Kidney (tissue), 13 donors: ENCODE measurements at regions not wholly inside any gene's neighbourhood (a gene's known extent, or its start where the extent isn't known, plus 50 kb on each side); places are given as distances from the start of the nearest gene placed in this dataset.

ENCODE experiments used
- DNase-seq, 5 donors: peaks; one replicate each; pipeline ENCODE4 v3.0.0-alpha.2; 2013 to 2020
- FAIRE-seq: peaks from 2 replicates; lab custom pipeline; 2012; peaks lifted over from hg19 to GRCh38; lab: Jason Lieb, UNC
- H3K27ac ChIP-seq, 2 donors: one replicate each; pipeline ENCODE4 v1.7.0; 2013; ENCODE audit warnings: low read depth in 2 of 2, low read length in 2 of 2, inconsistent platforms in 1 of 2
- H3K27me3 ChIP-seq: one replicate; pipeline ENCODE4 v1.7.1; 2013; ENCODE audit warnings: low read length, inconsistent platforms; ENCODE audit not compliant: control insufficient read depth, insufficient read depth
- H3K36me3 ChIP-seq, 3 donors: one replicate each; pipeline versions ENCODE4 v1.7.0 to v1.7.1; 2013; ENCODE audit warnings: low read length in 3 of 3, control low read depth in 1 of 3, inconsistent platforms in 1 of 3; ENCODE audit not compliant: insufficient read depth in 3 of 3, control insufficient read depth in 2 of 3
- H3K4me1 ChIP-seq, 3 donors: one replicate each; pipeline versions ENCODE4 v1.7.0 to v1.7.1; 2013; ENCODE audit warnings: low read length in 3 of 3, inconsistent platforms in 1 of 3, low read depth in 1 of 3; ENCODE audit not compliant: control insufficient read depth in 2 of 3, insufficient read depth in 2 of 3
- H3K4me3 ChIP-seq, 3 donors: one replicate each; pipeline versions ENCODE4 v1.7.0 to v1.8.1; 2013; ENCODE audit warnings: low read length in 3 of 3, control low read depth in 1 of 3, inconsistent platforms in 1 of 3
- H3K9ac ChIP-seq, 3 donors: one replicate each; pipeline versions ENCODE4 v1.7.0 to v1.7.1; 2013; ENCODE audit warnings: low read length in 3 of 3, control low read depth in 1 of 3, inconsistent platforms in 1 of 3
- H3K9me3 ChIP-seq, 3 donors: one replicate each; pipeline versions ENCODE4 v1.7.0 to v1.7.1; 2013; ENCODE audit warnings: low read length in 3 of 3, control low read depth in 1 of 3, inconsistent platforms in 1 of 3; ENCODE audit not compliant: control insufficient read depth in 2 of 3, insufficient read depth in 1 of 3
- CTCF ChIP-seq: IDR thresholded peaks from 3 replicates; pipeline ENCODE4 v1.5.1; 2012; ENCODE audit warnings: mild to moderate bottlenecking, moderate library complexity, borderline replicate concordance; ENCODE audit not compliant: insufficient read depth; ENCODE audit errors: extremely low read depth
- intact Hi-C: fragments of 100-400 bp; cut with DNase I; formaldehyde crosslinking; loops from one replicate; pipeline ENCODE4 v1.11.1; 2022
- donor health status: control.
- donor health status: control.
- donor health status: control.
- donor health status: control.
- donor health status: control.
- donor health status: DM: yes; HTN: yes; CAD: no.
- donor health status: Normal renal cell carcinoma (clear cell type).

GRCh38 chr4:81625422-81626417 lies 154.0 kb upstream of the RASGEF1B start:
- DNase-seq (no peak), FAIRE-seq (no peak)
- Histone ChIP-seq H3K4me1 (no peaks in the 10 kb centered on the region), H3K9ac (no peak overlapping the region), H3K27me3 (no peaks in the 10 kb centered on the region), H3K9me3 (no peaks in the 10 kb centered on the region), H3K4me3 (no peak overlapping the region), H3K27ac (no peak overlapping the region), H3K36me3 (no peaks in the 10 kb centered on the region)
- intact Hi-C loops = no loop called here
- no peak for TF ChIP-seq CTCF

GRCh38 chr4:81623434-81623833 lies 151.7 kb upstream of the RASGEF1B start:
- Histone ChIP-seq H3K36me3 (no peaks in the 10 kb centered on the region), H3K4me3 (no peak overlapping the region), H3K27ac (no peak overlapping the region), H3K9ac (no peak overlapping the region), H3K4me1 (no peaks in the 10 kb centered on the region), H3K9me3 (no peaks in the 10 kb centered on the region), H3K27me3 (no peaks in the 10 kb centered on the region)
- DNase-seq (no peak), FAIRE-seq (no peak)
- TF ChIP-seq CTCF = no peak
- intact Hi-C loops = no loop called here

- Histone ChIP-seq H3K4me3 (no peak overlapping the region), H3K4me1 (no peaks in the 10 kb centered on the region), H3K9me3 (no peaks in the 10 kb centered on the region), H3K27ac (no peak overlapping the region), H3K27me3 (no peaks in the 10 kb centered on the region), H3K36me3 (no peaks in the 10 kb centered on the region), H3K9ac (no peak overlapping the region)
- intact Hi-C loops = no loop called here
- no peak for TF ChIP-seq CTCF
- no peak for DNase-seq
- no peak for FAIRE-seq
Measured at GRCh38 chr4:81622474-81623184, 150.9 kb upstream of the RASGEF1B start.
